GM19043 (cell line): ENCODE measurements at regions not wholly inside any gene's neighbourhood (a gene's known extent, or its start where the extent isn't known, plus 50 kb on each side); places are given as distances from the start of the nearest gene placed in this dataset.

Experiments used
- ATAC-seq: cut with Tn5 transposase; IDR thresholded peaks from one replicate; pipeline ENCODE4 v1.9.1; 2021; ENCODE audit warnings: low read depth; ENCODE audit not compliant: unreplicated experiment

GRCh38 chrX:149992918-149993317 lies 54.6 kb upstream of the EOLA2 start:
- no peak for ATAC-seq

DNA sequence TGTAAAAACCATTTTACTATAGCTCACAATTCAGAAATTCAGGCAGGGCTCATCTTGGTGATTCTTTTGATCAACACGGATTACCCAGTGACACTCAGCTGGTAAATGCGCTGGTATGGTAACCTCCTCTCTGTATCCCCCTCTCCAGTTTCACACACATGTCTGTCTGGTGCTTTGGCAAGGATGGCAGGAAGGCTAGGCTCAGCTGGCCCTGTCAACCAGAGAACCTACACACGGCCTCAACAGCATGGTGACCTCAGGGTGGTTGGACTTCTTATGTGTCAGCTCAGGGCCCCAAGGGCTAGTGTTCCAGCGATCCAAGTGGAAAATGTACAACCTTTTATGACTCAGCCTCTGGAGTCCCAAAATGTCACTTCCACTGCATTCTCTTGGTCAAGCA lies 55.7 kb upstream of the EOLA2 start:
- no peak for ATAC-seq

- no peak for ATAC-seq
These were observed 58.2 kb upstream of the EOLA2 start for GRCh38 chrX:149996515-149996914.

DNA sequence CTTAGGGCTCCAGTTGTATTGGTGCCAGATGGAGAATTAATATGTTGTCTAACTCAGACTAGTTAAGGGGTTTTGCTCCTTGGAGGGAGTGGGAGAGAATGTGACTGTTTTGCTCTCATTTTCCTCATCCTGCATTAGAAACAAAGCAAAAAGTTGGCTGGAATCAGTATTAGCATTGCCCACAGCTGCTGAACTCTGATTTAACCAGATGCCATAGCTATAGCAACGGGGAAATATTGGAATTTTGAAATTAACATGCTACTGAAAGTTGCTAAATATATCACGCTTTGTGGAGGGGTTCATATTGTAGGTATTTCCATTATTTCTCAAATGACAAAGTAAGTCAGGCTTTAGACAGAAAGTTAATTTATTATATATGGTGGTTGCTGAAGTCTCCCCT lies 66.7 kb upstream of the EOLA2 start:
- no peak for ATAC-seq

DNA sequence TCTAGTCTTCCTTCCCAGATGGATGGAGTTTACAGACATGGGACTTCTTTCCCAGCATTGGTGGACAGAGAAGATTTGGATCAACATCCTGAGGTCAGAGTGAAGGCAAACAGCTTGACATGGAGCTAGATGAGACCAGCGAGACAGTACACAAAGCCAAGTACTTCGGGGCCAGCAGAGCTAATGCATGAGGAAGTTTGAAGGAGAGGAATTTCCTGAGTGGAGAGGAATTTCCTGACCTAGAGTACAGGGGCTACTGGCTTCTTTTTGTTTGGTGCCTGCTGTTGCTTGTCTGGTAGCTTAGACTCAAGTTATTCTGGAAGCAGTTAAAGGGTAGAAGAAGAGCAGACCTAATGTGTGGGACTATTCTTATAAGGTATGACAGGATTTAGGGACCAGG lies 69.1 kb upstream of the EOLA2 start:
- no peak for ATAC-seq

DNA sequence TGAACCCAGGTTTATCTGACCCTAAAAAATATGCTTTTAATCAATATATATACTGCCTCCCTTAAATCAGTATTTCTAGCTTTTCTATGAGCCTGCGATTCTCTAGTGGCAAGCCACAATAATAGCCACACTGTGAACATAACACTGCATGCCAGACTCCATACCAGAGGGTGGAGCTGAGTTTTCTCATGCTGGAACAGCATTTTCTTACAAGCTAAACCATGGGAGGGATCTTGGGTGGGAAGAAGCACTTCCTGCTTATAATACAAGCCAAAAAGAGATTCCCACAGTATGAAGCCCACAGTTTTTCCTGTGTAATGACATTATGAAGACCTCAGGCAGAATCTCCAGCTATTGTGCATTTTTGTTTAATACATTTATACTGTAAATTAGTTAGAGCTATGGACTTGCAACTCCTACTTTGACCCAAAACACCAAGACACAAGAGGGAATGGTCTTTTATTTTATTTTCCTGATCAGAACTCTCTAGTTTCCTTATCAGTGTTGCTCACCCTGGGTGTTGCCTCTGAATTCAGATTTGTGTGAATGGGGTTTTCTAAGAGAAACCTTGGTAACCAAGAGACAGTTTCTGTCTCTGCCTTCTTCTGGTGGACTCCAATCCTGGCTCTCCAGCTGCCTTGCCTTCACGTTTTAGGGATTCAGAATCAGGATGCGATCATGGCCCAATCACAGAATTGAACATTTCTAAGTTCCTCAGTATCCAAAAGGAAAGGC lies 74.5 kb upstream of the EOLA2 start:
- no peak for ATAC-seq

DNA sequence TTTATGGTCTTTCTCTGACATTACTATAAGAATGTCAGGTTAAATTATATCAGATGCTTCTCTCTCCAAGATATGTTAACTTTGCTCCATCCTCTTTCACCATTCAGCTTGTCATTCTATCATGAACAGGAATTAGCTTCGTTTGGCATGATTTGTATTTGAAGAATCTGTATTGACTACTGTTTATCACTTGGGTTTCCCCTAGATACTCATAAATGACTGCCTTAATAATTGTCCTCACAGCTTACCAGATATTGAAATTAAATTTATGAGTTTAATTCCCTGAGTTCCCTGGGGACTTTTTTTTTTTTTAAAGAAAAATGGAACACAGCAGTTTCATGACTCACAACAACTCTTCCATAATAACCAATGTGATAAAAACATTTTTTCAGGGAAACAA lies 76.2 kb upstream of the EOLA2 start:
- ATAC-seq, result no peak

- no peak for ATAC-seq
These were observed 79.6 kb upstream of the EOLA2 start for GRCh38 chrX:150017868-150018267.

- no peak for ATAC-seq
These were observed 80.7 kb upstream of the EOLA2 start for GRCh38 chrX:150018931-150019361.

GRCh38 chrX:150028692-150029091 lies 90.4 kb upstream of the EOLA2 start:
- ATAC-seq, result no peak

- ATAC-seq, result no peak
These were observed 94.5 kb upstream of the EOLA2 start for GRCh38 chrX:150032742-150033141.

DNA sequence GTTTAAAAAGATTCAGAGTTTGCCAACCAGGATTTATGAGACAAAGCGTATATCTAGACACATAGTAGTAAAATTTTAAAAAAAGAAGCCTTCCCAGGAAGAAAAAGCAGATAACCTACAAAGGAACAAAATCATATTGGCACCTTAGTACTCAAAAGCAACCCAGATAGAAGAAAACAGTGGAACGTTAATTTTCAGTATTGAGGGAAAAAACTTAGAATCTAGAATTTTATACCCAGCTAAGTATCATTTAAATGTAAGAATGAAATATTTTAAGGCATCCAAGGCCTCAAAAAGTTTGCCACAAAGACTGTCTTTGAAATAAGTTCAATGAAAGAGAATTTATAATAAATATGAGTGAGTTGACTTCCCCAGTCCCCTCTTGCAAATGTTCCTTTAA lies 96.5 kb upstream of the EOLA2 start:
- ATAC-seq, result no peak

DNA sequence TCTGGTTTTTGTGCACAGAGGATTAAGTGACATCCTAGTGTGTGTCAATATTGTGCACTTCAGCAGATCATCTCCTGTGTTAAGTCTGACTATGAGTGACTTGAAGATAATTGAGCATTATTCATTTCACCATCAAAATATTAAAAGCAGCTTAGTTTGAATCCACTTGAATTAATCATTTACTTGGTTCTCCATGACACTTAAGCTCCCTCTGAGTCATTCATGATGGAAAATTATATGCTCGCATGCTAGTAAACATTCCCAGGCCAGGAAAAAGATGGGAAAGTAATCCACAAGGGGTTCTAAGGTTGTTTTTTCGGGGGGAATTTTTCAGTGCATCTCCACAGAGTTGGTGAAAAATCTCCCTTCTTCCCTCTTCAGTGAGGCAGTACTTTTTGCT lies 97.2 kb upstream of the EOLA2 start:
- ATAC-seq, result no peak

DNA sequence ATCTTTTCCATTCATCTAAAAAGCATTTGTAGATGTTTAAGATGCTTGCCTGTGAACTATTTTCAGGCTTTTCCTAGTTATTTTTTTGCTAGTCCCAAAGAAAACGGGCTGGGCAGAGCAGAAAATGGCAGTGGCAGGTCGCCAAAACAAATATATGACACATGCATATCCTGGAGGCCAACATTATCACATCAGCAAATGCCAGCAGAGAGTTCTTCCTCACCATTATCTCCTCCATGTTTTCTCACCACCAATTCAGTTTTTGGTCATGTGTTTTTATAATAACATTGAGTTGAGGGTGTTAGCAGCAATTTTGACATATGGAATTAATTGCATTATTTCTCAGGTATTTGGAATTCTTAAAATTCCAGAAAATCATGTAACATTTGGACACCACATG lies 97.9 kb upstream of the EOLA2 start:
- ATAC-seq, result no peak

- ATAC-seq, result no peak
These were observed 98.3 kb upstream of the EOLA2 start for GRCh38 chrX:150036641-150037040.

DNA sequence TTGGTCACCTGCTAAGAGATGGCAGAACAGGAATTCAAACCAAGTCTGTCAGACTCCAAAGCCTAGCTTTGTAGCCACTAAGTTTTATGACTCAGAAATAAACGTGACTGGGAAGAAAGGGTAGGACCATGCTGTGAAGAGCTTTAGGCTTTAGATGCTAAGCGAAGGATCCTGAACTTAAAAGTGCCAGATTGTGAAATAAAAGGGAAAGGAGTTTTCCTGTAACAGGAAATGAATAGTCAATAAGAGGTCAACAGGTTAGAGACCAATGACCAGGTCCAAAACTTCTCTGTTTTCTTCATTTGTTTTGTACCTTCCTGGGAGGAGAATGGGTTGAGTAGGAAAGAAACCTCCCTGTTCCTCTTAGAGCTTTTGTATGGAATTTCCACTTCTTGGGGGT lies 98.8 kb upstream of the EOLA2 start:
- ATAC-seq, result no peak

DNA sequence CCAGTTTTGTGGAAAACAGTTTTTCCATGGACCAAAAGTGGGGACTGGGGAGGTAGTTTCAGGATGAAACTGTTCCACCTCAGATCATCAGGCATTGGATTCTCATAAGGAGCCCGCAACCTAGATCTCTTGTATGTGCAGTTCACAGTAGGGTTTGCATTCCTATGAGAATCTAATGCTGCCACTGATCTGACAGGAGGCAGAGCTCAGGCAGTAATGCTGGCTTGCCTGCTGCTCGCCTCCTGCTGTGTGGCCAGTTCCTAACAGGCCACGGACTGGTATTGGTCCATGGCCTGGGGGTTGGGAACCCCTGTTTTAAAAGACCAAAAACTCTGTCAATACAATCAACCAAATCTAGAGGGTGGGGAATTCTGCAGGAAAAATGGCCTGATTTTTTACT lies 100.0 kb upstream of the EOLA2 start:
- ATAC-seq, result no peak

DNA sequence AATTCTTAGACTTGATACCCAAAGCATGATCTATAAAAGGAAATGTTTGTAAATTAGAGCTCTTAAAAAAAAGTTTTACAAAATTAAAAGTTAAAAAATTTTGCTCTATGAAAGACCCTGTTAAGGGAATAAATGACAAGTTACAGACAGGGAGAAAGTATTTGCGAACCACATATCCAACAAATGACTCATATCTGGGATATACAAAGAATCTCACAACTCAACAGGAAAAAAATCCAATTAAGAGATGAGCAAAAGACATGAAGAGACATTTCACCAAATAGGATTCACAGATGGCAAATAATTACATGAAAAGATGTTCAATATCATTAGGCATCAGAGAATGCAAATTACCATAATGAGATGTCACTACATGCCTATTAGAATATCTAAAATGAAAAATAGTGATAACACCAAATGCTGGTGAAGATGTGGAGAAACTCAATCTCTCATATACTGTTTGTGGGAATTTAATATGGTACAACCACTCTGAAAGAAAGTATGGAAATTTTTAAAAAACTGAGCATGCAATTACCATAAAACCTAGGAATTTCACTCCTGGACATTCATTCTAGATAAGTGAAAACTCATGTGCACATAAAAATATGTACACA lies 100.8 kb upstream of the EOLA2 start:
- no peak for ATAC-seq

DNA sequence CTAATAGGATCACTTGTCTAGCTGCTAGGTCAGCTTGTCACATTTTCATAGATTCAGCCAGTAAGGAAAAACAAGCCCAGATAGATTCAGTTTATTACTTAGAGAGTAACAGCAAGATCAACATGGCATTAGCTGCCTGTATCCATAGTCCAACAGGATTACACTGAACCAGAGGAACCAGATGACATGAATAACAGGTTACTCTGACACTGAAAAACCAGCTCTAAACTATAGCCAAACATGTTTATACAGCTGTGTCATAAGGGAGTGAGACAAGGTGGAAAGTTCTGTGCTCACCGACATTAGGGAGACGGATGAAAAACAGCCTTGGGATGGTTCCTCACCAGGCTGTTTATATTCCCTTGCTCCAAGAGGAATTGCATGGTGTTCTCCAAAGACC lies 102.9 kb upstream of the EOLA2 start:
- ATAC-seq, result no peak

GRCh38 chrX:150044556-150044955 lies 106.3 kb upstream of the EOLA2 start:
- ATAC-seq, result no peak

- no peak for ATAC-seq
These were observed 109.5 kb upstream of the EOLA2 start for GRCh38 chrX:150047818-150048217.

- no peak for ATAC-seq
These were observed 111.4 kb upstream of the EOLA2 start for GRCh38 chrX:150049647-150050046.

DNA sequence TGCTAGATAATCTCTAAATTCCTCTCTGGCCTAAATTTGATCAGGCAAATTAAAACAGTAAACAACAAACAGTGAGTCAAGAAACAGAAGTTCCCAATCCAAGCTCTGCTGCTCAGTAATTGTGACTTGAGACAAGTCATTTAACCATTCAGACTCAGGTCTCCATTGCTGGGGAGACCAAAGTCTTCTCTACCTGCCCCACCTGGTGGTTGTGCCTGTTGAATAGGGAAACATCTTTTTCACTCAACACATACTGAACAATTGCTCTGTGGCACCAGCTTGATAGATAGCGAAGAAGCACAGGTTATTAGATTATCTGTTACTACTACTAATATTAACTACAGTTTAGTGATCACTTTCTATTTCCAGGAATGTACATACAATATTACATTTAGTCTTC lies 112.1 kb upstream of the EOLA2 start:
- ATAC-seq, result no peak
